GM20000 (cell line): ENCODE measurements at regions not wholly inside any gene's neighbourhood (a gene's known extent, or its start where the extent isn't known, plus 50 kb on each side); places are given as distances from the start of the nearest gene placed in this dataset.

Experiments
- DNase-seq: peaks from one replicate; pipeline ENCODE4 v3.0.0; 2012; ENCODE audit warnings: low spot score
- TF ChIP-seq, protein P1 (sequence below): IDR thresholded peaks from 2 replicates; pipeline ENCODE4 v1.5.1; 2012; ENCODE audit warnings: mild to moderate bottlenecking, control low read depth; ENCODE audit errors: extremely low read depth, missing control alignments

DNA sequence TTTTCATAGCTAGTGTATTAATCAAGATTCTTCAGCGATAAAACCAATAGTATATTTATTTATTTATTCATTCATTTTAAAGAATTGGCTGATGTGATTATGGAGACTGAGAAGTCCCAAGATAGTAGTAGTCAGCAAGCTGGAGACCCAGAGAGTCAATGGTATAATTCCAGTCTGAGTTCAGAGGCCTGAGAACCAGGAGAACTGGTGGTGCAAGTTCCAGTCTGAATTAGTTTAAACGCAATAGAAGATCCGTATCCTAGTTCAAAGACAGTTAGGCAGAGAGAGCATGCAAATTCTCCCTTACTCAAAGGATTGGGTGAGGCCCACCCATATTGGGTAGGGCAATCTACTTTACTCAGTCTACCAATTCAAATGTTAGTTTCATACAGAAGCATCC lies 364.2 kb upstream of the RPS23 start:
- DNase-seq: no peak
- TF ChIP-seq, protein P1, sequence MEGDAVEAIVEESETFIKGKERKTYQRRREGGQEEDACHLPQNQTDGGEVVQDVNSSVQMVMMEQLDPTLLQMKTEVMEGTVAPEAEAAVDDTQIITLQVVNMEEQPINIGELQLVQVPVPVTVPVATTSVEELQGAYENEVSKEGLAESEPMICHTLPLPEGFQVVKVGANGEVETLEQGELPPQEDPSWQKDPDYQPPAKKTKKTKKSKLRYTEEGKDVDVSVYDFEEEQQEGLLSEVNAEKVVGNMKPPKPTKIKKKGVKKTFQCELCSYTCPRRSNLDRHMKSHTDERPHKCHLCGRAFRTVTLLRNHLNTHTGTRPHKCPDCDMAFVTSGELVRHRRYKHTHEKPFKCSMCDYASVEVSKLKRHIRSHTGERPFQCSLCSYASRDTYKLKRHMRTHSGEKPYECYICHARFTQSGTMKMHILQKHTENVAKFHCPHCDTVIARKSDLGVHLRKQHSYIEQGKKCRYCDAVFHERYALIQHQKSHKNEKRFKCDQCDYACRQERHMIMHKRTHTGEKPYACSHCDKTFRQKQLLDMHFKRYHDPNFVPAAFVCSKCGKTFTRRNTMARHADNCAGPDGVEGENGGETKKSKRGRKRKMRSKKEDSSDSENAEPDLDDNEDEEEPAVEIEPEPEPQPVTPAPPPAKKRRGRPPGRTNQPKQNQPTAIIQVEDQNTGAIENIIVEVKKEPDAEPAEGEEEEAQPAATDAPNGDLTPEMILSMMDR: no peak

DNA sequence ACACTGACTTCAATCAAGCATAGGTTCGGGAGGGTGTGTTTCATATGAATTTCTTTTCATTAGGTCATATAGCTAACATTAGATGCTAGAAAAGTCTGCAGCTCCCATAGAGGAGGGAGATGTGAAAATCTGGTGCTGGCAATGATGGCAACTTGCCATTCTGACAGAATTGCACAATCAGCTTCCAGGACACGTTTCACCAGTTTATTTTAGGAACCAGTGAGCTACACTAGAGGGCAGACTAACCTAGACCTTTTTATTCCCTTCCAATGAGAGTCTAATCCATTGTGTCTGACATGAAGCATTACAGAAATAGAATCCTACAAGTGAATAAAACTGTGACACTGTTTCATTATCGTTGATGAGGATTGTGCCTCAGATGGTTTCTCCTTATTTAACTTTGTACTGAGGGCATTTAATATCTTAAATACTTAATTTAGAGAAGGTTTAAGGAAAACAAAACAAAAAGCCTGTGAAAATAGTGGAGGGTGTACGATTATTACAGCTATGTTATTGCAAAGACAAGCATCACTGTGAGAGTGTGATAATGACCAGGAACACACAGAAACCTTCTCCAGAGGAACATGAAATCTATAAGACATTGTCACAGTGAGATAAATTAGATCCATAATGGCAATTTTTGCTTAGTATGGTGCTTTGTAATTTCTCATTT lies 363.3 kb upstream of the RPS23 start:
- peak; percentile 56 for DNase-seq
- TF ChIP-seq, protein P1: peak; percentile 34

DNA sequence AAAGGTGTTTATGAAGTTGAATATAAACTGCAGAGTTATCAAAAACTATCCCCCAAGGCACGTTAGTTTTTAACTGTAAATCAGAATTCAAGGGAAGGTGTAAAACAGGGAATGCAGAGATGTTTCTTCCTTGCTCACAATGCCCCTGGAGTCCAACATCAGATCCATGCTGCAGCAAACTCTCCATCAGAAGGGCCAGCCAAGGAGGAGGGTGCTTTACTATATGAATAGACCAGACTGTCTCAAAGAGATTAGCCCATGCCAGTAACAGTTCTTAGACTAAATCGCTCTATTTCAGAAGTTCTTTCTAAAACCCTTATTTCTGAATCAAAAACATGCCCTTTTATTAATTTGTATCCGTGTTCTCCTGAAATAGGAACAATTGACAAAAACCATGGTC lies 362.8 kb upstream of the RPS23 start:
- TF ChIP-seq, protein P1: no peak
- DNase-seq: no peak

DNA sequence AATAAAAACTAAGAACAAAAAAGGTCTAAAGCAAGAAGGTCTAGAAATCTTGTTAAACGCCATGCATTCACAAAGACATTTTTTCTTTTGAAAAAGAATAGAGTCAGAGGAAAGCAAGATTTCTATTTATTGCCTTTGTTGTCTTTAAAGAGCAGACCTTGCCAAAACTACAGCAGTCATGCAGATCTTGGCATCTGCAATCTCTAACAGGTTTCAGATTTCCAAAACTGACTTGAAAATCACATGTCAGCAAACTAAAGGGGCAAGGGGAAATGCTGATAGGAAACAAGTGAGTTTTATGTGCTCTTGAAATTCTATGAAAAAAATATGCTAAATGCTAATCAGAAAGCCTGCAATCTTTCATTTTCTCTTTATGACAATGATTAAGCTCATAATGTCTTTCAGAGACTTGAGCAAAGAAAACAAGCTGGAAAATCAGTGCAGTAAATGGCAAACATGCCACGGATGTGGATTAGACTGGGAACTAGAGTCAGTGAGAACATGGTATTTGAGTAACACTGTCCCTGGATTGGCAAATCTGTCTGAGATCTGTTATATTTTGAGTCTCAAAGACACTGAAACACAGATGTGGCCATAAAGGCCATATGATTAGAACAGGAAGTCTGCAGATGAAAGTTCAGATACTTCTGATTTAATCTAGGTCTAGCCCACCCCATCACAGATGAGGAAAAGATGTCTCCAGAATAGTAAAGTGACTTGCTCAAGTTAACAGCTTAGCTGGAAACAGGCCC lies 361.4 kb upstream of the RPS23 start:
- TF ChIP-seq, protein P1: no peak
- no peak for DNase-seq

DNA sequence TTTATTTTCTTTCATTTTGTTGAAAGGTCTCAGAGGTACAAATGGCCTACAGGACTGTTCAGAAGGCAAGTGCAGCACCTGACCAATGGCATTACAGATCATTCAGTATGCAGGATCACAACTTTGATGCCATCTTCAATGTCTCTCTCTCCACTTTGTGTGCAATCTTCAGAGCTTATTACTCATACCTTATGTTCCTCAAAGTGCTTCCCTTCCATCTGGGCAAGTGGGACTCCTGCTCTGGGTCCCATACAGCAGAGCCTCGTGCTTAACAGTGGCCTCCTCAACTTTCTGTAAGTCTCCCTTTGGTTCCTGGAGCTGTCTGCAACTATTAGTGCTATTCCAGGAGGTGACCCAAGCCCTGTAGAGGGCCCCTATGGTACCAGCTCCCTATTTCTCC lies 358.4 kb upstream of the RPS23 start:
- TF ChIP-seq, protein P1: no peak

DNA sequence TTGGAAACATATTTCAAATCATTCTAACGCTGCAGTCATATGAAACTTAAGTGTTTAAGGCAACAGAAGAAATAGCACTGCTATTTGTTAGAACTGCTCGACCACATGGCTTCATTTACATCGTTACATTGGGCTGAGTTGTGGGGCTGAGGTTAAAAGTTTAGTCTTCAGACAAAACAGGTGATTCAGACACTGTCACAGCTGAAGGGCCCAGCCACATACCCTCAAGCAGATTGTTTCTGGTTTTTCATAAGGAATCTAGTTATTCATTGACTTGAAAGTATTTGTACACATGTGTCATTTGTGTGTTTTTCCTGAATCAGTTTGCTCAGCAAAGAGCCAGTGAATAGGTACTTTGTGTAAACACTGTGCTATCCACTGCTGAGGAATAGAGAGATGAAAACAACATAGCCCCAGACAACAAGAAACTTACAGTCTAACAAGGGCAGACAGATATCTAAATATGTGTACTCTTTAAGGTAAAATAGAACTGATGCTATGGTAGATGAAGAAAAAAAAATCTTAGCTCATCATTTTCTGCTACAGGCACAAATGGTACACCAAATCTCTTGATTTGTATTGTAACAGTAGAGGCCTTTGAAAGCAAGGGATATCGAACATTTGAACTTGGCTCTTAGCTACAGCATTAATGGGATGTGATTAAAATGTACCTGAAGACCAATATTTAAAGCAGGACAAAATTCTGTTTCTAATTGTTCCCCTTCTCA lies 357.6 kb upstream of the RPS23 start:
- TF ChIP-seq, protein P1: no peak

More for the DNA sequence above, 358.4 kb upstream of the RPS23 start:
- no peak for DNase-seq

More for the DNA sequence above, 357.6 kb upstream of the RPS23 start:
- DNase-seq: no peak
